COLO668 (cell line): ENCODE measurements at regions not wholly inside any gene's neighbourhood (a gene's known extent, or its start where the extent isn't known, plus 50 kb on each side); places are given as distances from the start of the nearest gene placed in this dataset.
"Not testable (repeated sequence)": the region's sequence is repeated elsewhere in the genome, so short reads cannot be mapped to it uniquely, and the experiment has no call there.

Source experiments
- DNase-seq: peaks from one replicate; lab custom pipeline; 2025; ENCODE audit not compliant: unreplicated experiment; lab: John Stamatoyannopoulos, UW

DNA sequence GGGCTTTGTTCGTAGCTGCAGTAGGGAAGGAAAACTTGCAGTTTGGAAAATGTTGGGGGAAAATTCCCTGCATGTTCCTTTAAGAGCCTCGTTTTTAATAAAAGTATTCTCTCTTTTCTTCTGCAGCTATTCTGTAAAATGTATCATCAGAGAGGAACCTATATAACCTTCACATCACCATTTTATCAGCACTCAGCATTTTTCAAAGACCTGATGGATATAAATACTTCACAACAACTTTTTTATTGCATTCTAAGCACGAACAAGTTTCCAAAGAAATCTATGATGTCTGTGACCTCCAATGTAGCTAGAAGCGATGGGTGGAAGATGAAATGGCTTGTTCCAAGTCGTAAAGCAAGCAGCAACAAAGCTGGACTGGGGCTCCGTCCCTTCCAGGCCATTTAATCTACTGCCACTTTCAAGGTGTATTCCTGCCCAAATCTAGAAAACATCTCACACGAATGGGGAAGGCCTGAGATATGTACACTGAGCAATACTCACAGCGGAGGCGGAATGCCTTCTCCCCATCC lies 84.0 kb downstream of the NSUN2 start:
- DNase-seq, result no peak

DNA sequence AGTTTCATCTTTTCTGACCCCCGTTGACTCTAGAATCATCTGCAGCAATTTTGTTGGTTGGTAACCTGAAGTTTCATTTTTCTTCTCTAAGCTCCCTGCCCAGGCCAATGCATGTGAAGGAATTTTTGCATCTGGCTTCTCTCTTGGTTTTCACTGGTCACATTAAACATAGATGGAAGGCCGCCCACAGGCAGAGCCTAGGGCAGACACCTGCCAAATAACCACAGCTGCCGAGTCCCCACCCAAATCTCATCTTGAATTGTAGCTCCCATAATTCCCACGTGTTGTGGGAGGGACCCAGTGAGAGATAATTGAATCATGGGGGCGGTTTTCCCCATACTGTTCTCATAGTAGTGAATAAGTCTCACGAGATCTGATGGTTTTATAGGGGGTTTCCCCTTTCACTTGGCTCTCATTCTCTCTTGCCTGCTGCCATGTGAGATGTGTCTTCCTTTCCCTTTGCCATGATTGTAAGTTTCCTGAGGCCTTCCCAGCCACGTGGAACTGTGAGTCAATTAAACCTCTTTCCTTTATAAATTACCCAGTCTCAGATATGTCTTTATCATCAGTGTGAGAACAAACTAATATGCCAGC lies 84.8 kb downstream of the NSUN2 start:
- not testable (repeated sequence) for DNase-seq

DNA sequence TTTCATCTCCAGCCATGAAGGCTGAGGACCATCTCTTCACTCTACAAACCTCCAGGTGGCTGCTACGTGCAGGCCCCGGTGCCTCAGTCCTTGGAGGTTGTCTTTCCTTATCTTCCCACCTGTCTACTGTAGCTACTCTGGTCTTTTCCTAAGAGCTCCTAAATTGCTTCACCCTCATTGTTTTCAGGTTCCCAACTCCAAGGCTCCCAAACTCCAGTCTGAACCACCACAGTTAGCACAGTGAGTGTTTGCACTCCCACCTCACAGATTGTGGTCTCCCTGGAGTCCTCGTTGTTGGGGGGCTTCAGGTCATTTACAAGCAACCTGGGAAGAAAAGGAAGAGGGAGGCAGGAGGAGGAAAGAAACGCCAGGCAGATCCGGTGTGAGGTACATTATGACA lies 85.3 kb downstream of the NSUN2 start:
- no peak for DNase-seq

DNA sequence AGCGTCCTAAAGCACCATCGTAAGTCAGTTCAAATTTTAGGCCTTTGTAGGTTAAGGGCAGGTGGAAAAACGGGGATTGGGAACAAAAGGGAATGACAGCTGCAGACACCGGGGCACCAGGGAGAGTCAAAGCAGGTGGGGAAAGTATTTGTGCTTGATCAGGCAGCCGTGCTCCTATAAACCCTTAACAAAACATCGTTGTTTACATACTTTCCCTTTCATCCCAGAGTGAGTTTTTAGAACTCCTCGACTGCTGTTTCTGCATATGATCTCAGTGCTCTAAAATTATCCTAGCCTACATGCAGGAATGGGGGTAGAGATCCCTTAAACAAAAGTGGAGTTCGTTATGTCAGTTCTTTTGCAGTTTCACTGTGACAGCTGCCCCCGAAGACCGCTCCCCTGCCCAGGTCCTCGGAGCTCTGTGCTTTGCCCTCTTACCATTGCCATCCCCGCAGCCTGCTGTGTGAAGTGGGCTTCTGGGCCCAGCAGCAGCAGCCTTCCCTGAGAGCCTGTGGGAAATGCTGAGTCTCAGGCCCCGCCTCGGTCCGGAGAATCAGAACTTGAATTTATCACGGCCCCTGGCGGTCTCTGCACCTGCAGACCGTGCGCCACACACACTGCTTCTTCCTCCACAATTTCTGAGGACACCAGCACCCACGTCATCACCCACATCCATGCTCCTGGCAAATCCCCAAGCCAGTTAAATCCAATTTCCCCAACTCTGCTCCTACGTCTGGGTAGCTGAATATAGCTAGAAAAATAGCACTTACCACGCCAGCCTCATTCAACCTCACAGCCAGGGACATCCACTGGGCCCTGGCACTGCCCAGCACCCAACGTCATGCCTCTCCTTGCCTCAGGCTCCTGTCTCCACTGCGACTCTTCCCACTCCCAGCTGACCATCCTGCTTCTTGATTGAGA lies 86.8 kb downstream of the NSUN2 start:
- DNase-seq, result peak; percentile 92

DNA sequence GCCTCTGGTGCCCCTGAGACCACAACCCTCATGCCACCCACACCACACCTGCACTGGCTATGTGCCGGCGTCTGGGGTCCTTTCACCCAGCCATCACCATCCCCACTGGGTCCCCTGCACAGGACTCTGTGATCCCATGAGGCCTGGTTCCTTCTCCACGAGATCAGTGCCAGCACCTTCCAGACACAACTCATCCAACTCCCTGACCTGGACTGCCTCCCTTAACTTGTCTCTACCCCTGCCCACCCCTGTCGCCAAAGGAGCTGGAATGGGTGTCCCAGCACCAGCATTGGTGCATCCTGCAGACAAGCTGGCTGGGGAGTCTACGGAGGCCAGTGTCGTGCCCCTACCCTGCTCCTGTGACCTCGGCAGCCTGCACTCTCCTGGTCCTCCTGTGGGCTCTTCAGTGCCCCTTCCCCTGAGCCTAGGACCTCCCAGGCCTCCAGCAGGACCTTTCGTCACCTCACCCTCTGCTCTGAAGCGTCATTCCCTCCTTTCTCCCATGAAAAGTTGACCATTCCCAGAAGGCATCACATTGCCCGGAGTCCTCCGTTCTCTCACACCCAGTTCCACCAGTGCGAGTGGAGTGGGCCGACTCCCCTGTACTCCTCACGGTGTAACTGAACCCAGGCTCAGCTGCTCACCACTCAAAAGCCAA lies 87.7 kb downstream of the NSUN2 start:
- no peak for DNase-seq

DNA sequence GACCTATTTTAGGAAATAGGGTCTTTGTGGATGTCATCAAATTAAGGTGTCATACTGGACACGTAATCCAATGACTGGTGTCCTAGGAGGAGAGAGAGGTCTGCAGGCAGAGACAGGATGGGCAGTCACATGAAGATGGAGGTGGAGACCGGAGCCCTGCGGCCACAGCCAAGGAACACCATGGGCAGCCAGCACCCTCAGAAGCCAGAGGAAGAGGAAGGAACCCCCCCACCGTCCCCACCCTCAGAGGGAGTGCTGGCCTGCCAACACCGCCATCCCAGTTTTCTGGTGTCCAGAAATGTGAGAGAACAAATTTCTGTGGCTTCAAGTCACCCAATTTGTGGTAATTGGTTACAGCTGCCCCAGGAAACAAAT lies 88.3 kb downstream of the NSUN2 start:
- no peak for DNase-seq
